HG03025 (cell line): ENCODE measurements at regions not wholly inside any gene's neighbourhood (a gene's known extent, or its start where the extent isn't known, plus 50 kb on each side); places are given as distances from the start of the nearest gene placed in this dataset.
"Not testable (repeated sequence)": the region's sequence is repeated elsewhere in the genome, so short reads cannot be mapped to it uniquely, and the experiment has no call there.

Experiments used
- ATAC-seq: cut with Tn5 transposase; IDR thresholded peaks from one replicate; pipeline ENCODE4 v1.9.1; 2021; ENCODE audit warnings: mild to moderate bottlenecking, moderate library complexity; ENCODE audit not compliant: unreplicated experiment, low FRiP score

DNA sequence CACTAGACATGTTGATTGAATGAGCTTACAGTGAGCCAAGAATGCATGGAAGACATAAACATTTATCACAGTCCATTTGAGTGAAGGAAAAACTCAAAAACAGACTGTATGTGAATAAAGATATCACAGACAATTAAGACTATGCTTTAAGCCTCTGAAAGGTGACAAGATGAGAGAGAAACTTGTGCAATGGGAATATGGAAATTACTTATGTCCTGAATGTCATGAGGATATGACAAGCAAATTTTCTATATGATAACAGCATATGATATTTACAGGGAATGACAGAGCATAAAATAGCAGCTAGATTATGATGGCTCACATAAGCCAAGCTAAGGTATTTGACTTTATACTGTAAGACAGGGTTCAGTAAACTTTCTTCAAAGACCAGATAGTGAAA, 1153.1 kb upstream of the USP15 start:
- no peak for ATAC-seq

DNA sequence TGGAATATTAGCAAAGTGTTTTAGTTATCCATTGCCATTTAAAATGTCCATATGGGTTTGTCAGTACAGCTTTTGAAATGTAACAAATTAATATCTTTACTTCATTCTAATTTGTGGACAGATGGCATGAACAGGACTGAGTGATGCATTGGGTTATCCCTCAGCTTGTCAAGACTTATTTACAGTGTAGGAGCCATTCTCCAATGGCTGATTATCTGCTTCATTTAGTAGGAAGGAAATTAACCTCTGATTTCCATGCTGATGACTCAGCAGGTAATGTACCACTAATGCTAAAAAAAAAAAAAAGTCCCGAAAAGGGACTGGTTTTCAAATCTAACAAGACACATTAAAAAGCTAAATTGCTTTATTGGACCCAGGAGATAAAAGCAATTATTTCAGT, 1149.0 kb upstream of the USP15 start:
- ATAC-seq, result no peak

DNA sequence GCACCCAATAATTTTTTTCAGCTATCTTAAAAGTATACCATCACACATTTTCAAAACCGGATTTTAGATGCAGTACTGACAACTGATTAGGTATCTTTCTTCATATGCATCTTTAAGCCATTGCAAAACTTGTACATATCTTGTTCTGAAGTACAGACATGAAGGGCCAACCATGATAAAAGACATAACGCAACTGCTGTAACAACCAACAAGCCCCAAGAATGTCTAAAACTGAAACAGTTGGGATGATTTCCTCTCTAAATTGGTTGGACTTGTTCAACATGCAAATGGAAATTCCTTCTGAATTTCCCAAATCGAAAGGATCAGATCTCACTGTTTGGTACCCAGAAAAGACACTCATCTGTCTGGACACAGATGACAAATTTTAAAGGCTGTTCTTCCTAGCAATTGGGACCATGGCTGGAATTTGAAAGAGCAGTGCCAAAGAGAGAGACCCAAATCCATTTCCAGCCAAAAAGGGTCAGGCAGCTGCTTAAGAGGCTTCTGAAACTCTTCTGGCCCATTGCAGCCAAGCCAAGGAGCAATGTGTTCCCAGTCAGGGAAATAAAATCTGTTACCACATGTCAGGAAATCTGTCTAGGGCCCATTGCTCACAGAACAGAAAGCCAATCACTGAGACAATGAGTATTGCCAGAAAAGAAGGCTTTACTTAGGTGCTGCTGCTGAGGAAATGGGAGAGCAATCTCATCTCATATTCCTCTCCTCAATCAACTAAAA, 1122.4 kb upstream of the USP15 start:
- no peak for ATAC-seq

DNA sequence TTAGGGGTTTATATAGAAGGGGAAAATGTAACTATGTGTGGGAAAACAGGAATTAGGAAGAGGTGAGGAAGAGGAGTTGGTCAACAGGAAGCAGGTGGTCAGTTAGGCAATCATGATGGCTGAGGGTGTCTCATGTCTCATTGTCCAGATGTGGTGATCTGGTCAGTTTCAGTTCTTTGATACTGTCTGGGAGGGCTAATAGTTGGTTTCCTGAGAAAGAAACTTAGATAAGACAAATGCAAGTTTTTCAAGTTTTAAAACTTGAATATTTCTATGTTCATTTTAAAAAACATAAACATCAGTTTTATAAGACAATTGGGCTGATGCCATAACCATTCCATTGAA, 1121.8 kb upstream of the USP15 start:
- no peak for ATAC-seq

DNA sequence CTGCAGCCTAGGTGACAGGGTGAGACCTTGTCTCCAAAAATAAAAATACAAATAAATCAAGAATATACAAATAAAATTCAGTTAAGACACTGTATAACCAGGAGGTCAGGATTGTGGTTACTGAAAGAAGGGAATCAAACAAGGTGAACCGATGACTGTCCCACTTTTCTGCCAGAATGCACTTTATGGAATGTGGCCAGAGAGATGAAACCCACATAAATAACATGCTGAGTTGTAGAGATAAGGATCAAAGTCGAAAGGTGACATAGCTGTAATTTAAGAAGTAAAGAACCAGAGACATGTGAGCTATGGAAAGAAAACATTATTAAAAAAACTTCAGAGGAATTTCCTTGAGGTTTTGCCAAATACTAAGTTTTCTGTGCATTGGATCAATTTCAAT, 1098.2 kb upstream of the USP15 start:
- ATAC-seq, result no peak

DNA sequence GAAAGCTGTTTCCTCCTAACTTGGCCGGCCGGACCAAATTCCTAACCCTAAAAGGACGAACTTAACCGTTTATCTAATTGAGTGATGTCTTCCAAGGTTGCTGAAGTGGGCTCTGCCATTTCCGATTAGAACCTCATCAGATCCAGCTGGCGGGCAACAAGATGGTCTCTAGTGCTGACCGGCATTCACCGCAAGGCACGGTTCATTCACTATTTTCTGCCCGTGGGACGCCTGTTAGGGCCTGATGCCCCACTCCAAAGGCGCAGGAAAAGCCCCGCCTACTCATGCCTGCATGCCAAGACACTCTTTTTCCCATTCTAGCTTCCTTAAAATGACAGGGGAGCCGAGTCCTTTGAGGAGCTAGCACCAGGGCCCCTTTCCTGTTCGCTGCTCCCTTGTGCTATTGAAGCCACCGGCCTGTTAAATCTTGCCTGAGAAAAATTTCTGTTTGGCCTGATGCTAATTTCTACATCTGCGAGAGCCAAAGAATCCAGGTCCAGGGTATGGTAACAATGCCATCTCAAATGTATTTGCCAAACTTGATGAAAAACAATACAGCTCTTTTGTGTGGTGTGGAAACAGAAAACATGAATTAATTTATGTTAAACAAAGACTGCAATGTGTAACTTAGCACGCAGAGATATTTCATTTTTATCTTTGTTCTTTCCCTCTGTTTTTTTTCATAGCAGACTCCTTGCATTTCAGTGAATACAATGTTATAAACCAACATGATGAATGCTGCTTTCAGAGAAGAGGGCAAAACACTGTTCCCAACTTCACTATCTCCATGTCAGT, 1071.2 kb upstream of the USP15 start:
- no peak for ATAC-seq

DNA sequence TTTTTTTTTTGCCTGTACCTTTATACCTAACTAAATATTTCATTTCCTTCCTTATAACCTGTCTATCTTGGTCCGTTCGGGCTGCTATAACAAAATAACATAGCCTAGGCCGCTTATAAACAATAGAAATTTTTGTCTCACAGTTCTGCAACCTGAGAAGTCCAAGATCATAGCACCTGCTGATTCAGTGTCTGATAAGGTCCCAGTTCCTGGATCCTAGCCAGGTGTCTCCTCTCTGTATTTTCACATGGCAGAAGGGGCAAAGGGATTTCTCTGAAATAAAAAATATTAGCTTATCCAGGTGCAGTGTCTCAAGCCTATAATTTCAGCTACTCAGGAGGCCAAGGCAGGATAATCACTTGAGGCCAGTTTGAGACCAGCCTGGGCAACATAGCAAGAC, 1046.6 kb upstream of the USP15 start:
- no peak for ATAC-seq

DNA sequence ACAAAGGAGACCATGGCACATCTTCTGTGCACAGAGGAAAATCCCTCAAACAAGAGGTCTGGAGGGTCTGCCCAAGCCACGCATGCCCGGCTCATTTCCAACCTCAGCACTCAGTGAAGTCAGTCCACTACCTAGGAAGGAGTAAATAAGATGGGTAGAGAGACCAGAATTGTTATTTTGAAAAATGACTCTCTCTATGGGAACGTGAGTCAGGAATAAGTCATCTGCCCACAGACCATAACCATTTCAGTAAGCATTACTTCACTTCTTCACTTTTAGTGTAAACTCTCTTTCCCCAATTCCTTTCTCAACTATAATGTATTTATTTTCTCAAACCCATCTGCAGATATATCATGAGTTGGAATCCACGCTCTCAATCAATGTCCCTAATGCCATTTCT, 1039.9 kb upstream of the USP15 start:
- ATAC-seq, result no peak

DNA sequence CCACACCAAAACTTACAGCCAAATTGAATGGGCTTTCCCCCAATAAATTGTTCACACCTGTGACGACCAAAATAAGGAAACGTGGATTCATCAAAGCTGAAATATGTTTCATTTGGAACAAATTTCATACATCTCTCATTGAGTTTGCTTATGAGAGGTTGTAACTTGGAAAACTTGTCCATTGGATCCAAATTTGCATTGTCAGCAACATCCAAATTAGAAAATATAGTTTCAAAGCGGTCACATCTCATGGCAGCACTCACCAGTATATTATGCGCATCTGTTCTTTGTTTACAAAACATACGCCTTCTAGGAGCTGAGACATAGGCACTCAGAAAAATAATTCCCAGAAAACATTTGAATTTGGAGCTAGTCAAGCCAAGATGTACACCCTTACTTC, 1028.2 kb upstream of the USP15 start:
- ATAC-seq, result no peak

DNA sequence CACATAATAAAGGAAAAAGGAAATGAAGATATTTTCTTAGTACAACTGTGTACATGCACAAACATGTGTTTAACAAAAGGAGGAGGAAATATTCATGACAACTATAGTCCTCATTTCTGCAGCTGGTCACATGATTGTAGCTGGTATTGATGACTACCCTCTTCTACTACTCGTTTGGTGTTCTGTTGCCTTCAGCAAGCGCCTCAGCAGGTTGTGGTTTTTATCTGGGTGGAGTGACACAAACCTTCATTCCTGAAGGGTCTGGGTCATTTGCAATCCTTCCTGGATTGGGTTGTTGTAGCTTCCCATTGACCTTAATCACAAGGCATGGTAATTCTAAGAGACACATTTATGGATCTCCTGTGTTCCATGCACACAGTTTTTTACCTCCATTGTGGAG, 1009.9 kb upstream of the USP15 start:
- ATAC-seq, result no peak

DNA sequence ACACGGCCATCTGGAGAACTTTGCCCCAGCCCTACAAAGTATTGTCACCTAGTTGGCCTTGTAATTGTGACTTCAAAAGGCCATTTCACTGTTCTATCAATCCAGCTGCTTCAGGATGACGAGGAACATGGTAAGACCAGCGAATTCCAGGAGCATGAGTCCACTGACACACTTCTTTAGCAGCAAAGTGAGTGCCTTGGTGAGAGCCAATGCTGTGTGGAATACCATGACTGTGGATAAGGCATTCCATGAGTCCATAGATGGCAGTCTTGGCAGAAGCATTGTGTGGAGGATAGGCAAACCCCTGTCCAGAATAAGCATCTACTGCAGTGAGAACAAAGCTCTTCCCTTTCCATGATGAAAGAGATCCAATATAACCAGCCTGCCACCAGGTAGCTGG, 1009.1 kb upstream of the USP15 start:
- no peak for ATAC-seq

DNA sequence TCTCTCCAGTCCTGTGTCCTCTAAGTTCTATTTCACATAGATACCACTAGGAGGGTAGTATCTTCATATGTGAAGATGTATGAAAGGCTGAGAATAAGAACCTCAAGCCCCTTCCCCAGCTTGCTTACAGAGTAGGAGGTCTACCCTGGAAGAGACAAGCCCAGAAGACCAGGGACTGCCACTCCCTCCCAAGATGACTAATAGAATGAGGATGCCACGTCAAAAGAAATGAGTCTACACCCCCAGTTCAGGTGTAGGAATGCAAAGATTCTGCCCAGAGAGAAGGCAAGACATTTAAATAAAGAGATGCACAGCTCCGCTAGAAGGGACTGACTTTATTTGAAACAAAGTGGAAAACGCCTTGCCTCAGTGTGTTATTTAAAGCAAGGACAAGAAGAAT, 1006.0 kb upstream of the USP15 start:
- ATAC-seq, result no peak

DNA sequence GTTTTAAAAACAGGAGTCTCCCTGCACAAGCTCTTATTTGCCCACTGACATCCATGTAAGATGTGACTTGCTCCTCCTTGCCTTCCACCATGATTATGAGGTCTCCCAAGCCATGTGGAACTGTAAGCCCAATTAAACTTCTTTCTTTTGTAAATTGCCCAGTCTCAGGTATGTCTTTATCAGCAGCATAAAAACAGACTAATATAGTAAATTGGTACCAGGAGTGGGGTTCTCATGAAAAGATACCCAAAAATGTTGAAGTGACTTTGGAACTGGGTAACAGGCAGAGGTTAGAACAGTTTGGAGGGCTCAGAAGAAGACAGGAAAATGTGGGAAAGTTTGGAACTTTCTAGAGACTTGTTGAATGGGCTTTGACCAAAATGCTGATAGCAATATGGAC, 995.9 kb upstream of the USP15 start:
- ATAC-seq, result not testable (repeated sequence)

DNA sequence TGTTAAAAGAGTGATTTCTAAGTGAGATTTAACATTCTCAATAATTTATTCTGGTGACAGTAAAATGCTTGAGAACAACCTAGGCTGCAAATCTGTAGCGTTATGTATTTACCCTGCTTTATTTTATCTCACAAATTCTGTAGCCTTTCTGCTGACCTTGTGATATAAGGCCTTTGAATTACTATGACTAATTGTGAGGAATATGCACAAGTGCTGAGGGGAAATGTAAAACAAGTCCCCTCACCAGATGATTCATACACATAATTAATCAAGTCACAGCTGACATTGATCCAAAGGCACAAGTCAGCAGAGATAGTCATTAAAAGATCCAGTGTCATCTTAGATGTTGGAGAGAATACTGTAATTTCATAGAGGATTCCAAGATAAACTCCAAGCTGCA, 992.7 kb upstream of the USP15 start:
- ATAC-seq, result no peak

DNA sequence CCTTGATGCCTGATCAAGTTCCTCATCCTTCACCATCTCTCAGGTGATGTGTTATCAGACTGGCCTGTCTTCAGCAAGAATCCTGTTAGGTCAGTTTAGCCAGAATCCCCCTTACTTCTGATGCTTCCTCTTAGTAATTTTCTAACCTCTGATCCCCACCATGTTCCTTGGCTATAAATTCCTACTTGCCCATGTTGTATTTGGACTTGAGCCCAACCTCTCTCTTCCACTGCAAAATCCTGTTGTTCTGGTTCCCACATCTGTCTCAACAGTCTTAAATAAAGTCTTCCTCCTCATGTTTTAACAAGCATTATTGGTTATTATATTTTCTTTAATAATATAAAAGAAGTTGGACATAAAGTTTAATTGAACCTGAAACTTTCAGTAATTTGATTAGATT, 987.8 kb upstream of the USP15 start:
- no peak for ATAC-seq

DNA sequence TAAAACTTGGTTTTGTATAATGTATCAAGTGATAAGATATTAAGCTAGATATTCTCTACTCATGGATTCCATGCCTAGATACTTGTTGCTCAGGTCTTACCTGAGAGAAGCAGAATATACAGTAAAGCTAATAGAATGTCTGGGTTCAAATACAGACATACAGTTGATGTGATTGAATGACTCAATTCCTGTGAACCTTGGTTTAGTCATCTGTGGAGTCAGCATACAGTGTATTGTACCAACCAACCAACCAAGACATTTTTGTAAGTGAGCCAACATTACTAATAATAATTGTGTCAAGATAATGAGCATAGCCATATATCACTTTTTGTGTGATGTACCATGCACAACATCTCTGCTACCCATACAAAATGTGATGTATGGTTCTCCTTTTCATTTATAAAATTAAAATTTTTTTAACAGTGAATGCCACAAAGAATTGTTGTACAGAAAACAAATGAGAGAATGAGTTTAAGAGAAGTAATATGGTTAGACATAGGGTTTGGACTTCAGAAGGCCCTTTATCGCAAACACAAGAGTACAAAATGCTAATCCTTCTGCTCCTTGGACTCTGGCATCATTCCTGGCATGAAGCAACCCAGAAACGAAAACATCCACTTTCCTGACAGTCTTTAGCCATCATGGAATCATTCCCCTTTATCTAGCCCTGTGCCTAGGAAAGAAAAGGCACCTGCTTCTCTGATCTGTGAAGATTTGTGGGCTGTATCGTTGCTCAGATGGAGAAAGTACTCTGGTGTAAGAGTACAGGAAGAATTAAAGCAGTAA, 977.2 kb upstream of the USP15 start:
- no peak for ATAC-seq

DNA sequence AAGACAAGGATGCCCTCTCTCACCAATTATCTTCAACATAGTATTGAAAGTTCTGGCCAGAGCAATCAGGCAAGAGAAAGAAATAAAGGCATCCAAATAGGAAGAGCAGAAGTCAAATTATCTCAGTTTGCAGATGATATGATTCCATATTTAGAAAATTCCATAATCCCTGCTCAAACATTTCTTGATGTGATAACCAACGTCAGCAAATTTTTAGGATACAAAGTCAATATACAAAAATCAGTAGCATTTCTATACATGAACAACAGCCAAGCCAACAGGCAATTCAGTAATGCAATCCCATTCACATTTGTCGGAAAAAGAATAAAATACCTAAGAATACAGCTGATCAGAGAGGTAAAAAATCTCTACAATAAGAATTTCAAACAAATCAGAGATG, 969.7 kb upstream of the USP15 start:
- no peak for ATAC-seq

DNA sequence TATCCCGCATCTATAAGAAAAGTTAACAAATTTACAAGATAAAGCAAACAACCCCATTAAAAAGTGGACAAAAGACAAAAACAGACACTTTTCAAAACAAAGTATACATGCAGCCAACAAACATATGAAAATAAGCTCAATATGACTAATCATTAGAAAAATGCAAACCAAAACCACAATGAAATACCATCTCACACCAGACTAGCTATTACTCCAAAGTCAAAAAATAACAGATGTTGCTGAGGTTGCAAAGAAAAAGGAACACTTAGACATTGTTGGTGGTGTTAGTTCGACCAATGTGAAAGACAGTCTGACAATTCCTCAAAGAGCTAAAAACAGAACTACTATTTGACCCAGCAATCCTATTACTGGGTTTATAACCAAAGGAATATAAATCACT, 968.6 kb upstream of the USP15 start:
- no peak for ATAC-seq

DNA sequence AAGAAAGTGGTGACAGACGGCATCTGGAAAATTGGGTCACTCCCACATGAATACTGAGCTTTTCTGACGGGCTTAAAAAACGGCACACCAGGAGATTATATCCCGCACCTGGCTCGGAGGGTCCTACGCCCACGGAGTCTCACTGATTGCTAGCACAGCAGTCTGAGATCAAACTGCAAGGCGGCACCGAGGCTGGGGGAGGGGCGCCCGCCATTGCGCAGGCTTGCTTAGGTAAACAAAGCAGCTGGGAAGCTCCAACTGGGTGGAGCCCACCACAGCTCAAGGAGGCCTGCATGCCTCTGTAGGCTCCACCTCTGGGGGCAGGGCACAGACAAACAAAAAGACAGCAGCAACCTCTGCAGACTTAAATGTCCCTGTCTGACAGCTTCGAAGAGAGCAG, 966.2 kb upstream of the USP15 start:
- not testable (repeated sequence) for ATAC-seq

DNA sequence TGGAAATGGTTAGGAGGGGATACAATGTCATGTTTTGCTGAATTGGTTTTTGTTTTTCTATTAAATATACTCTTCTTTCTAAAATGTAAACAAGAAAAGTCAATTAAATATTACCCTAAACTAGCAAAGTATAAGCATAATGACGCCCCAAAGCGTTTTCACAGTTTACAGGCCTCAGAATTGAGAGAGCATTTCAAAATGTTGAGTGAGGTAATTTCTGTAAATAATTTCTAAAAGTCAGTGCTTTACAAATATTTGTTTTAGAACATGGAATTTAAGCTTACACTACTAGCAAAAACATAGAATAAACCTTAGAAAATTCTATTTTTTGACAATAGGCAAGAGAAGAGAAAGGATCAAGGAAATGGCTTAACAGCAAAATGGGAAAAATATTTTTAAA, 958.4 kb upstream of the USP15 start:
- ATAC-seq, result no peak

DNA sequence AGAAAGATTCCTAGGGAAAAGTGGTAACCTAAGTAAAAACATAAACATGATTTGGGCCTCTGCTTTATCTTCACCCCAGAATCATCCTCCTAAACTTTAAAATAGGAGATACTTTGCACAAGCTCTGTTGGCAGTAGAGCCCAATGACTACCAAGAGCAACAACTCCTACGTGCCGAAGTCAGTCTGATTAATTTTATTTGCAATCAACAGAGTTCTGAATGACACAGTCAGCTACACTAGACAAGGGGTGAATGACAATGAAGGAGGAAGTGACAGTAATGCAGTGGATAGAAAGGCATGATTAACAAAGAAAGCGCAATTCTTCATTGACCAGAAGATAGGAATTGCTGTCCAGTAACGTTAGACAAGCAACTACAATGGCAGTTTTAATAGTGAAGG, 957.9 kb upstream of the USP15 start:
- no peak for ATAC-seq

DNA sequence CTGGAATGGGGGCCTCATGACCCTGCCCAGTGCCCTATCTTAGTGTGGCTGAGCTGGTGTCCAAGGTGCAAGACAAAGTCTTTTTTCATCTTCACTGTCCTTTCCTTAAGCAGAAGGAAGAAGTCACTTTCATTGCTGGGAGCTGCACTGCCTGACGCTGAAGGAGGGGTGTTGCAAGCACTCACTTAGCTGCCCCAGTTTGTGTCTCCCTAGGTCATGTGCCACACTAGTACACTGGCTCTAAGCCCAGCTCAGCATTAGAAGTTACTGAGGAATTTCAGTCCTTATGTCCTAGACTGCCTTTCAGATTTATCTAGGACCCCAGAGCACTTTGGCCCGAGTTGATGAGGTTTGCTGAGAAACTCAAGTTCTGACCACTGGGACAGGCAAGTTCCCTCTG, 952.0 kb upstream of the USP15 start:
- ATAC-seq, result no peak
